GM18520 (cell line): ENCODE measurements at regions not wholly inside any gene's neighbourhood (a gene's known extent, or its start where the extent isn't known, plus 50 kb on each side); places are given as distances from the start of the nearest gene placed in this dataset.

Experiments used
- ATAC-seq: cut with Tn5 transposase; IDR thresholded peaks from one replicate; pipeline ENCODE4 v1.9.1; 2021; ENCODE audit not compliant: unreplicated experiment

DNA sequence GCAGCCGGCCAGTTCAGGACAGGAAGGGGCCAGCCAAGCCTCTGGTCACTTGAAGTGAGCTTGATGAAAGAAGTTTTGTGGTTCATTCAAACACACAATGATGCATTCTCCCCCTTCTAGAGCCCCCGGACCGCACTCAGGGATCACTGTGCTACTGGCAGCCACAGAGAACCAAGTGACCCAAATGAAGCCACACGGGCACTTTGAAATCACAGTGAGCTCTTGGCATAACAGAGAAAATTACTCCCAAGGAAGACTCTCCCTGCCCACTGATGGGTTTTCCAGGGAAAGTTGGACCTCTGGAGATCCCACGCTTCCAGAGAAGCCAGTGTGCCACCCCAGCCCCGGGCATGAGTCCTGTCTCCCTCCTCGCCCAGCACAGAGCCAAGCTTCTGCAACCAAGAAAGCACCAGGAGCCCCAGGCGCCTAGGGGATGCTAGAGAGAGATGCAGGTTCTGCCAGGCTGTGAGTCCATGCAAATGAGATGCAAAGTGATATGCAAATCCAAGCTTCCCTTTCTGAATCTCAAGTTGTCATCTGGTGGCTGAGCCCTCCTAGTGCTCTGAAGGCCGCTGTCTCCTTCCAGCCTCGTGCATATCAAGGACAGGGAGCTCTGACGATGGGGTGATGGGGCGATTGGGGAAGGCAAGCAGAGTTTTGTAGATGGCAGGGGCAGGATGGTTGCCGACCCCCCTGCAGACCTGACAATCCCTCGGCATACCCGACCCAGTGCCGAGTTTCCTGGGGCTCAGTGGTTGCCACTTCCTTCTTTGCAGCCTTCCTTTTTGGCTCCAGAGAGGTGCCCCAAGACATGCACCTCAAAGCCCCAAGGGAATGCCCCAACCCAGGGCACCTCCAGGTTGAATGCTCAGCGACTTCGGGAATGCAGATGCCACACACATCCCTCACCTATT lies 59.7 kb upstream of the TNRC6C start:
- no peak for ATAC-seq

- no peak for ATAC-seq
Observed at GRCh38 chr17:77899498-77899897, 59.0 kb upstream of the TNRC6C start.

- ATAC-seq, result no peak
Observed at GRCh38 chr17:77901481-77901880, 57.0 kb upstream of the TNRC6C start.

GRCh38 chr17:77905266-77905665 lies 53.2 kb upstream of the TNRC6C start:
- ATAC-seq, result no peak

GRCh38 chr17:77905766-77906165 lies 52.7 kb upstream of the TNRC6C start:
- ATAC-seq, result no peak

DNA sequence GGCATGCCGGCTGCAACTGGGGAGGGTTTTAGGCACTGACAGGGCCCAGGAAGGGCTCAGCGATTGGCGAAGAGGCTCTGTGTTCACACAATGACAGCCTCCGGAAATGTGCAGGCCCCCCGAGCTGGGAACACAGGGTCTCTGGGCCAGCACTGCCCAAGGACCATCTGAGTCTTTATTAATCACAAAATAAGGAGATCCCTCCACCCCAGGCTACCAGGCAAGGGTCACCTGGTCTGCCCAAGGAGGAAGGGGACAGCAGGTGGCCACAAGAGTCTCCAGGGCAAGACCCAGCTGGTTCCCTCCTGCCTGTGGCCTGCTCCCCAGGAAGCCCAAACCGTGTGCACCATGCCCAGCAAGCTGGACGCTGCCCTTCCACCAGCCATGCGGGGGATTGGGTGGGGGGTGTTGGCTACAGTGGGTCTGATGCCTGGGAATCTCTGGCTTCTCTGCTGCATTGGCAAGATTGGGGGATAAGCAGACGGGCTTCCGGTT lies 52.1 kb upstream of the TNRC6C start:
- ATAC-seq, result no peak

- ATAC-seq, result no peak
Observed at GRCh38 chr17:77907497-77908461, 50.7 kb upstream of the TNRC6C start.

- ATAC-seq, result no peak
Observed at GRCh38 chr17:77908501-77908900, 50.0 kb upstream of the TNRC6C start.
